ENCODE measurements at regions not wholly inside any gene's neighbourhood (a gene's known extent, or its start where the extent isn't known, plus 50 kb on each side); places are given as distances from the start of the nearest gene placed in this dataset.
A peak's percentile ranks its signal among the peaks of the same experiment; 100 is the strongest.
"Not testable (repeated sequence)": the region's sequence is repeated elsewhere in the genome, so short reads cannot be mapped to it uniquely, and the experiment has no call there.

DNA sequence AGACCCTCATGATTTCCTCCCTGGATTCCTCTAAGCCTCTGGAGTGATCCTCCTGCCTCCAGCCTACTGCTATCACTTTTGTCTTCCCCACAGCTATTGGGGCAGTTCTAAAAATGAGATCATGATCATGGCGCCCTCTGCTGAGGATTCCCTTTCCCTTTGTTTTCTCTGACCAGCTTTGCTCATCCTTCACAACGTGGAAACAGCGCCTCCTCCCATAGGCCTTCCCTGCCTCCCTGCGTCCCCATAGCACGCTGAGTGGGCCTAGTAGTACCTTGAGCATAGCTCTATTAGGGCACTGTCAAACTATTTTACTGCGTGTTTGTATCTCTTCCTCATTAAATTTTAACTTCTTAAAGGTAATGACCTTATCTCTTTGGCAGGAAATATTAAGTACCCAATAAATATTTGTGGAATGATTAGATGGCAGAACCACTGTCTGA, 207.0 kb upstream of the FANCL start:
- DNase-seq: peak; percentile 33 to 74 (median 59)

GRCh38 chr2:58447586-58447985, 206.5 kb upstream of the FANCL start:
- DNase-seq: no peak

- no peak for DNase-seq
These were observed 200.5 kb upstream of the FANCL start for GRCh38 chr2:58441643-58442042.

GRCh38 chr2:58436872-58437271, 195.7 kb upstream of the FANCL start:
- no peak for DNase-seq

- DNase-seq: no peak
These were observed 194.1 kb upstream of the FANCL start for GRCh38 chr2:58435246-58435645.

- DNase-seq: no peak
These were observed 193.6 kb upstream of the FANCL start for GRCh38 chr2:58434692-58435091.

GRCh38 chr2:58432491-58433170, 191.5 kb upstream of the FANCL start:
- no peak for DNase-seq

DNA sequence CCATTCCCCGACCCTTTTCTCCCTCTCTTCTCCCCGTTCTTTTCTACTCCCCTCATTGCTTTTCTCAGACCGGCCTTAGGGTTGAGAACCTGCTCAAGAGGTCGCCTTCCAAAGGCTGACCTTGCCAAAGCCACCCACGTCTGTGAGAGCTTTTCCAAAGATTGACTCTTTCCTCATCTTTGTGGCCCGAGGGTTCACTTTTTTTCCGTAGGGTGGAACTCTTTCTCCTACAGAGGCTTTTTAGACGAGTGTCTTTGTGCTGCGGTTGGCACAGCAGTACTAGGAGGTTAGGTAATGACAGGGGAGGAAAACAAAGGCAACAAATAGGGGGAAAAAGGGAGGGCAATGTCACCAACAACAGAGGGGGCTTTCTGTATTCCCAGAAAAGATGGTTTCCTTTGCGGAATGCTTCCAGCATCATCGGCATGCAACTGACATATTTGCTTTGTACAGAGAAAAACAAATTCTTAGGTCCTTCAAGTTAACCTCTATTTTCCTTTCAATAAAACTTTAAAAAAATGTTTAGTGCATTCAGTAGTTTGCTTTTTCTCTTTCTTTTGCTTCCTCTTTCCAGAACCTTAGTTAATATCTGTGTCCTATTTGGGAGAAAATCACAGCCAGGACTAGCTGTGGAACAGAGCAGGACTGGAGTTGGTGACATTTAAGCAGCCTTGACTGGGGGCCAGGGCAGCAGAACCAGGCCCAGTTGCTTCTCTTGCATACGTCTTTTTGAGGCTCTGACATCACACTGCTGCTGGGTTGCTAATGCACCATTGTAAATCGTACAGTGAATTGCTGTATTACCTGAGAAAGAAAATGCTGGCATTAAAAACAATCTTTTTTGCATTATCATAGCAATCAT, 188.1 kb upstream of the FANCL start:
- peak in 1 of 3 donors; percentile 8 for DNase-seq

DNA sequence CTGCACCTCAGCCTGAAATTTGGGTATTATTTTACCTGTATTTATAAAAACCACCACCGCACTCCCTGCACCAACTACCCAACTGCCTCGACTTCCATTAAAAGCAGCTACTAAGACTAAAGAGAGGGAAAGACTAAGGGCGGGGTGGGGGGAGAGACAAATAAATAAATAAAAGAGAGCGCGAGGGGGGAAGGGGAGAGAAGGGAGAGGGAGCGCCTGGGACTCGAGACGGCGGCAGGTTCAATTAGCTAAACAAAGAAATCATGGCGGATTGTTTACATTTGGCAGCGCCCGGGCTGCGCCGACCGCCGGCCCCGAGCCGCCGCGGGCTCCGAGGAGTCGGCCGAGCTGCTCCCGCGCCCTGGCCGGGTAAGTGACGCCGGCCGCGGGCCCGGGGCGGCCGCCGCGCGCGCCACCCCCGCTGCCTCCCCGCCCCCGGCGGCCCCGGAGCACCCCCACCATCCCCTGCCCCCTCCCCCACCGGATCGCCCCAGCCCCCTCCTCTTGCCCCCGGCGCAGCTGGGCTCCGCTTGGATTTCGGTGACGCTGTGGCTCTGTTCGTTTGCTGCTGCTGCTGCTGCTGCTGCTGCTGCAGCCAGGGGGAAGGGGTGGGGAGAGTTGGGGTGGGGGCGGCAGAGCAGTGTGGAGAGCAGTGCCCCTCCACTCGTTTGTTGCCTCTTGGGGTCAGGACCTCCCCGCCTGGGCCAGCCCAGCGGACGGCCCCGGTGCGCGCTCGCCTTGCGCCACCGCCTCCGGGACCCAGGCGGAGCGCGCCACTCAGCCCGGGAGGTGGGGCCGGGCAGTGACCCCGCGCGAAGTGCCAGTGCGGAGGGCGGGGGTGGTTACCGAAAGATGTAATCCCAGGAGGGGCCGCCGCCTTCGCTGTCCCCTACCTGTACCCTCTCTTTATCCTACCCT, 187.2 kb upstream of the FANCL start:
- peak in 2 of 3 donors; percentile 25 to 50 for DNase-seq

- DNase-seq: peak in 2 of 3 donors; percentile 48 to 74
These were observed 186.5 kb upstream of the FANCL start for GRCh38 chr2:58427572-58428095.

DNA sequence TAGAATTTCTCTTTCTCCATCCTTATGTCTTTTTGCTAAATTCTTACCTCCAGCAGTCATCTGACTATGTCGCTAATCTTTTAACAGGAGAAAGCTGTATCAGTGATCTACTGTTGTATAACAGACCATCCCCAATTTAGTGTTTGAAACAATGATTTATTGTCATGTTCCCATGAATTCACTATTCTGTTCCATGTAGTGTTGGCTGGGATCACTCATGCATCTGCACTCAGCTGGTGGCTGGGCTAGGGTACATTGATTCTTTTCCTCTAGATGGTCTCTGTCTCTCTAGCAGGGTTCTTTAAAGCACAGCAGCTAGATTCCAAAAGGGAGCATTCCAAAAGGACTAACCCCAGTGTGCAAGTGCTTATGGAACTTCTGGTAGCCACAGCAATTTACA, 184.2 kb upstream of the FANCL start:
- no peak for DNase-seq

DNA sequence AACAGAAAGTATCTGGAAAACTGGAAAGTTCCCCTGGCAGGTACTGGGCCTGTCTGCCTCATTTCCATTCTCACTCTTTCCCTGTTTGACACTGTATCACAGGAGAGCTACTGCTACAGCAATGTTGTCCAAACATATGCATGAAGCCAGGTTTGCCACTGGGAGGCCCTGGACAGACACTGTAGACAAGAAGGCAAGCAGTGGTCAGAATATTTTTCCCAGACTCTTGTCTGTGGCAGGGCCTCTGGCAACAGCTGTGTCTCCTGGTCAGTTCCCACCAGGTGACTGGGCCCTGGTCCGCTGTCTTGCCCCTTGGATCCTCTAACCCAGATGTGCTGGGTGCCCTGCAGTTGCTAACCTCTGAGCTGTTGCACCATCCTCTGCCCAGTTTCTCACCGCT, 178.9 kb upstream of the FANCL start:
- DNase-seq: no peak

GRCh38 chr2:58416696-58417095, 175.6 kb upstream of the FANCL start:
- no peak for DNase-seq

- DNase-seq: no peak
These were observed 173.4 kb upstream of the FANCL start for GRCh38 chr2:58414506-58414905.

- no peak for DNase-seq
These were observed 169.4 kb upstream of the FANCL start for GRCh38 chr2:58410549-58410948.

- no peak for DNase-seq
These were observed 166.4 kb upstream of the FANCL start for GRCh38 chr2:58407487-58407886.

GRCh38 chr2:58405341-58405740, 164.2 kb upstream of the FANCL start:
- no peak for DNase-seq

DNA sequence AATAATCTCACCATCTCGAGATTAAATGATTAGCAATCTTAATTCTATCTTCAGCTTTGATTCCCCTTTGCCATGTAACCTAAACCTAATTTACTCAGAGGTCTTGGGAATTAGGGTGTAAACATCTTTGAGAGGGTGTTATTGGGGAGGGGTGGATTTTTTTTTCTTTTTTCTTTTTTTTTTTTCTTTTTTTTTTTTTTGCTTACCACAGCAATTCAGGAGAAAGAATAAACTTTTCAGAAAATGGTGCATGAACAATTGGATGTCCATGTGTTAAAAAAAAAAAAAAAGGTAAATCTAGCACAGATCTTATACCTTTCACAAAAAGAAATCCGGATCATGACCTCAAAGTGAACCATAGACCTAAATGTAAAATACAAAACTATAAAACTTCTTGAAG, 160.8 kb upstream of the FANCL start:
- no peak for DNase-seq

DNA sequence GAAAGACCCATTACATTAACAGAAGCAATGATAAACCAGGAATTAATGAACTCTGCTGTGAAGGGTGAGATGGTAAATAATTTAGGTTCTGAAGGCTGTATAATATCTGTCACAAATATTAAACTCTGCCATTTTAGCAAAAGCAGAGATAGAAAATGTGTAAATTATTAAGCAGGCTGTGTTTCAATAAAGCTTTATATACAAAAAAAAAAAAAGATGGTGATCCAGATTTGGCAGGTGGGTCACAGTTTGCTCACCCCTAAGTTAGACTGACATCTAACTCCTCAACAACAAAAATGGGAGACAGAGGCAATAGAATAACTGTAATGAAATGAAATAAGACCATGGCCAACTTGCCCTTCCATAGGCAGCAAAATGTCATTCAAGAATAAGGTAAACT, 157.3 kb upstream of the FANCL start:
- DNase-seq: no peak

GRCh38 chr2:58387701-58388100, 146.6 kb upstream of the FANCL start:
- no peak for DNase-seq

- DNase-seq: not testable (repeated sequence)
These were observed 145.8 kb upstream of the FANCL start for GRCh38 chr2:58386904-58387303.

DNA sequence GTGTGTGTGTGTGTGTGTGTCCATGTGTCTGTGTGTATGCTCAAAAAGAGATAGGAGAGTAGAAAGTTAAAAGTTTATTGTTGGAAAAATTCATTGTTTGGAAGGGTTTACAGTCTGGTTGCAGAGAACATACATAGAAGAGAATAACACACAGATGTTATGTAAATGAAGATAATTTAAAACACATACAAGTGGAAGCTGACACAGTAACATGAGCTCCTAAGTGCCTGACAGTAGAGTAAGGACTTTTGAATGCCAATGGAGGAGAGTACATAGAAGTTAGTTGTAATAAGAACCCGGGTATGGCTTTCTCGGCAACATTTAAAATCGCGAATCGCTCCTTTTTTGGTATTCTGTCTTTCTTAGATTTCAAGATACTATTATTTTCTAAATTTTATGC, 137.0 kb upstream of the FANCL start:
- peak in 2 of 3 donors; percentile 3 to 25 for DNase-seq

Measured in muscle of back (tissue), 3 donors.